ENCODE measurements at regions not wholly inside any gene's neighbourhood (a gene's known extent, or its start where the extent isn't known, plus 50 kb on each side); places are given as distances from the start of the nearest gene placed in this dataset.
A peak's percentile ranks its signal among the peaks of the same experiment; 100 is the strongest.

- Histone ChIP-seq H3T11ph (ENCODE audit: low read length) (no peak overlapping the region), H3K23ac (ENCODE audit: insufficient read length, low read depth, low read length) (no peak overlapping the region), H3K4ac (ENCODE audit: low read depth, low read length) (no peak overlapping the region), H2BK15ac (ENCODE audit: low read depth, low read length) (no peak overlapping the region), H3K9ac (ENCODE audit: extremely low read depth, insufficient read length, low read length) (no peak overlapping the region), H3K79me1 (ENCODE audit: insufficient read depth, low read depth, low read length, poor library complexity, severe bottlenecking) (no peaks in the 10 kb centered on the region), H4K5ac (ENCODE audit: insufficient read length, low read depth, low read length) (no peak overlapping the region), H2BK120ac (ENCODE audit: low read depth, low read length, poor library complexity, severe bottlenecking) (no peak overlapping the region), H3K14ac (ENCODE audit: insufficient read depth, low read length) (no peak overlapping the region), H3K4me2 (ENCODE audit: insufficient read depth, insufficient read length, low read length) (no peak overlapping the region), H3K79me2 (ENCODE audit: insufficient read depth, low read length) (no peaks in the 10 kb centered on the region), H3K27ac (ENCODE audit: insufficient read length, low read depth, low read length) (no peak overlapping the region), H3K4me1 (ENCODE audit: insufficient read depth, low read length) (no peaks in the 10 kb centered on the region), H4K91ac (ENCODE audit: insufficient read length, low read depth, low read length) (no peak overlapping the region), H2BK5ac (ENCODE audit: insufficient read length, low read length) (no peak overlapping the region), H3K18ac (ENCODE audit: insufficient read length, low read depth, low read length) (no peak overlapping the region), H3K23me2 (ENCODE audit: insufficient read length, low read depth, low read length, poor library complexity, severe bottlenecking) (no peaks in the 10 kb centered on the region), H2AK5ac (ENCODE audit: insufficient read length, low read length) (no peak overlapping the region), H2BK20ac (ENCODE audit: low read depth, low read length, poor library complexity, severe bottlenecking) (no peak overlapping the region), H4K8ac (replicated peaks; ENCODE audit: insufficient read length, low read depth, low read length) (peak overlapping the region; percentile 55), H3K9me3 (ENCODE audit: control insufficient read depth, low read depth, low read length) (no peaks in the 10 kb centered on the region), H3K56ac (ENCODE audit: insufficient read length, low read depth, low read length) (peak overlapping the region; percentile 36), H3K27me3 (ENCODE audit: insufficient read depth, low read length) (no peaks in the 10 kb centered on the region), H2BK12ac (ENCODE audit: insufficient read length, low read depth, low read length) (no peak overlapping the region), H2AFZ (ENCODE audit: low read length) (no peak overlapping the region), H4K20me1 (ENCODE audit: control insufficient read depth, insufficient read depth, insufficient read length) (no peaks in the 10 kb centered on the region)
- no peaks in the 10 kb centered on the region for H3K27me3 Mint-ChIP-seq (ENCODE audit: low read depth)
- H3K27ac Mint-ChIP-seq: no peak overlapping the region; a peak in 1 of 7 replicates
- H3K4me1 Mint-ChIP-seq: no peaks in the 10 kb centered on the region
- H3K9me3 Mint-ChIP-seq: no peaks in the 10 kb centered on the region
- no peak for TF ChIP-seq CTCF (conservative IDR thresholded peaks at IDR 0.05)
- no peaks in the 10 kb centered on the region for H3K36me3 Mint-ChIP-seq (ENCODE audit: insufficient read depth in 1 of 3, low read depth in 3 of 3)
- WGBS (ENCODE audit: extremely low coverage, insufficient read length, low lambda C conversion rate): no CpG with 5 or more reads among the region's 4 CpGs
- DNase-seq: no peak
- H3K4me3 Mint-ChIP-seq: no peak overlapping the region
Observed at GRCh38 chr5:27778121-27778520, 739.7 kb upstream of the CDH9 start.

All from H9 (cell line).